Endodermal cell (in vitro differentiated cells): ENCODE measurements at regions not wholly inside any gene's neighbourhood (a gene's known extent, or its start where the extent isn't known, plus 50 kb on each side); places are given as distances from the start of the nearest gene placed in this dataset.

Experiments used
- DNase-seq: peaks from one replicate; pipeline ENCODE4 v3.0.0-alpha.2; 2017
- H3K27ac ChIP-seq: 2 replicates; pipeline ENCODE4 v1.5.1; 2013; ENCODE audit warnings: mild to moderate bottlenecking, low read depth, low read length, moderate library complexity
- H3K27me3 ChIP-seq: 2 replicates; pipeline ENCODE4 v1.6.1; 2013; ENCODE audit warnings: mild to moderate bottlenecking, low read length, moderate library complexity; ENCODE audit not compliant: insufficient read depth, control insufficient read depth, poor library complexity, severe bottlenecking
- H3K36me3 ChIP-seq: 2 replicates; pipeline ENCODE4 v1.7.0; 2013; ENCODE audit warnings: mild to moderate bottlenecking, low read length, moderate library complexity; ENCODE audit not compliant: control insufficient read depth, insufficient read depth
- H3K4me1 ChIP-seq: one replicate; pipeline ENCODE4 v1.7.0; 2013; ENCODE audit warnings: low read length; ENCODE audit not compliant: control insufficient read depth, insufficient read depth
- H3K4me3 ChIP-seq: 2 replicates; pipeline ENCODE4 v1.5.1; 2013; ENCODE audit warnings: mild to moderate bottlenecking, low read length, moderate library complexity
- H3K9ac ChIP-seq: 2 replicates; pipeline ENCODE4 v1.6.1; 2013; ENCODE audit warnings: mild to moderate bottlenecking, low read length, moderate library complexity; ENCODE audit not compliant: poor library complexity, severe bottlenecking; ENCODE audit errors: extremely low read depth
- H3K9me3 ChIP-seq: 2 replicates; pipeline ENCODE4 v1.6.1; 2013; ENCODE audit warnings: mild to moderate bottlenecking, low read length, moderate library complexity; ENCODE audit not compliant: control insufficient read depth
- H3K27ac Mint-ChIP-seq: 2 replicates; pipeline ENCODE4 v1.8.0; 2020; ENCODE audit warnings: mixed read lengths
- H3K27me3 Mint-ChIP-seq: 2 replicates; pipeline ENCODE4 v1.8.0; 2021; ENCODE audit warnings: mild to moderate bottlenecking, mixed read lengths; ENCODE audit not compliant: insufficient read depth
- H3K36me3 Mint-ChIP-seq: 2 replicates; pipeline ENCODE4 v1.8.0; 2020; ENCODE audit warnings: low read depth, mixed read lengths
- H3K4me1 Mint-ChIP-seq: 2 replicates; pipeline ENCODE4 v1.8.0; 2020; ENCODE audit warnings: mixed read lengths
- H3K4me3 Mint-ChIP-seq: 2 replicates; pipeline ENCODE4 v1.8.0; 2020; ENCODE audit warnings: mild to moderate bottlenecking, moderate library complexity, mixed read lengths
- H3K9me3 Mint-ChIP-seq: 2 replicates; pipeline ENCODE4 v1.8.0; 2020; ENCODE audit warnings: mild to moderate bottlenecking, mixed read lengths
- WGBS, 2 experiments: methylation state at CpG; one replicate each; pipeline versions ENCODE4 v1.1.5 to v1.1.7; 2013; ENCODE audit warnings: missing lambda C conversion rate in 2 of 2, mixed read lengths in 1 of 2; ENCODE audit not compliant: insufficient coverage in 1 of 2, insufficient read length in 1 of 2; 5-methylcytosine and 5-hydroxymethylcytosine counted together
- TF ChIP-seq, protein P1 (sequence below): fragments of 200-600 bp; sonication (generic); conservative IDR thresholded peaks from 2 replicates; pipeline ENCODE4 v1.5.0; 2021; ENCODE audit warnings: antibody characterized with exemption, mild to moderate bottlenecking

DNA sequence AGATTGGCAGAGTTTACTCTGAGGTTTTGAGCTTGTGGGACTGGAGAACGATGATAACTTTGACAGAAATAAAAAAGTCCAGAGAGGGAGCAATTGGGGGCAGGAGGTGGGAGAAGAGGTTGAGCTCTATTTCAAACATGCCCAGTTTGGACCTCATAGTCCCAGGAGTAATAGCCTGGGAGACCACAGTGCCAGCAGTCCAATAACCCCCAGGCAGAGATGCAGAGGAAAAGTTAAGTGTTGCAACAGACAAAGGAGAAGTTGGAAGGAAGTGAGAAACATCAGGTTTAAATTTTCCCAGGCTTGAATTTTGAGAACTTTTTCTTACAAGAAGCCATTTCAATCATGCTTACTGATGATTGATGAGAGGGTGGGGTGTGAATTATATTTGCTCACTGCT, 117.0 kb upstream of the GHR start:
- peaks cover 4% of the 10 kb centered on the region for H3K9me3 ChIP-seq
- Mint-ChIP-seq H3K36me3 (no peaks in the 10 kb centered on the region), H3K27ac (no peak overlapping the region), H3K4me3 (no peak overlapping the region), H3K27me3 (no peaks in the 10 kb centered on the region), H3K4me1 (no peaks in the 10 kb centered on the region), H3K9me3 (peaks cover 14% of the 10 kb centered on the region)
- DNase-seq, result no peak
- H3K36me3 ChIP-seq, result no peaks in the 10 kb centered on the region
- TF ChIP-seq, protein P1, sequence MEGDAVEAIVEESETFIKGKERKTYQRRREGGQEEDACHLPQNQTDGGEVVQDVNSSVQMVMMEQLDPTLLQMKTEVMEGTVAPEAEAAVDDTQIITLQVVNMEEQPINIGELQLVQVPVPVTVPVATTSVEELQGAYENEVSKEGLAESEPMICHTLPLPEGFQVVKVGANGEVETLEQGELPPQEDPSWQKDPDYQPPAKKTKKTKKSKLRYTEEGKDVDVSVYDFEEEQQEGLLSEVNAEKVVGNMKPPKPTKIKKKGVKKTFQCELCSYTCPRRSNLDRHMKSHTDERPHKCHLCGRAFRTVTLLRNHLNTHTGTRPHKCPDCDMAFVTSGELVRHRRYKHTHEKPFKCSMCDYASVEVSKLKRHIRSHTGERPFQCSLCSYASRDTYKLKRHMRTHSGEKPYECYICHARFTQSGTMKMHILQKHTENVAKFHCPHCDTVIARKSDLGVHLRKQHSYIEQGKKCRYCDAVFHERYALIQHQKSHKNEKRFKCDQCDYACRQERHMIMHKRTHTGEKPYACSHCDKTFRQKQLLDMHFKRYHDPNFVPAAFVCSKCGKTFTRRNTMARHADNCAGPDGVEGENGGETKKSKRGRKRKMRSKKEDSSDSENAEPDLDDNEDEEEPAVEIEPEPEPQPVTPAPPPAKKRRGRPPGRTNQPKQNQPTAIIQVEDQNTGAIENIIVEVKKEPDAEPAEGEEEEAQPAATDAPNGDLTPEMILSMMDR, result no peak
- no peaks in the 10 kb centered on the region for H3K27me3 ChIP-seq
- no peak overlapping the region for H3K4me3 ChIP-seq
- no peak overlapping the region for H3K9ac ChIP-seq
- no peaks in the 10 kb centered on the region for H3K4me1 ChIP-seq
- WGBS, 2 experiments, result 86 to 100% methylated on average over 1 of the region's 1 CpG
- H3K27ac ChIP-seq, result no peak overlapping the region

DNA sequence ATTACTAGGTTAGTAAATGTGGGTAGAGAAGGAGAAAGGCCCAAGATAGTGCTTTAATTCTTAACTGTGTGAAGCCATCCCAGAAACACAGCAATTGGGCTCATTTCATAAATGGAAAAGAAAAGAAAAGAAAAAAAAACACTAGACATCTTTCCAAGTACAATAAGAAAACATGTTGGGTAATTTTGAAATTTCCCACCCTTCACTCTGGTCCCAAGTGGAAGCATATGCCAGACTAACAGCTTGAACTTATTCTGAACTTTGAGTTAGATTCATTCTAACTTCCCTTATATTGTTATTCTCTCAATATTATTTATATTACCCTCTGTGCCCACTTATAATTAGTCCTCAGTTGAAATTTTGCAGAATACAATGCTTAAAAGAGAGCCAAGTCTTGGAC, 113.4 kb upstream of the GHR start:
- Histone ChIP-seq H3K9me3 (no peaks in the 10 kb centered on the region), H3K4me3 (no peak overlapping the region), H3K36me3 (no peaks in the 10 kb centered on the region), H3K4me1 (no peaks in the 10 kb centered on the region), H3K27ac (no peak overlapping the region), H3K27me3 (no peaks in the 10 kb centered on the region), H3K9ac (no peak overlapping the region)
- Mint-ChIP-seq H3K9me3 (no peaks in the 10 kb centered on the region), H3K27me3 (no peaks in the 10 kb centered on the region), H3K4me3 (no peak overlapping the region), H3K4me1 (no peaks in the 10 kb centered on the region), H3K27ac (no peak overlapping the region), H3K36me3 (no peaks in the 10 kb centered on the region)
- TF ChIP-seq, protein P1, result no peak
- no peak for DNase-seq

DNA sequence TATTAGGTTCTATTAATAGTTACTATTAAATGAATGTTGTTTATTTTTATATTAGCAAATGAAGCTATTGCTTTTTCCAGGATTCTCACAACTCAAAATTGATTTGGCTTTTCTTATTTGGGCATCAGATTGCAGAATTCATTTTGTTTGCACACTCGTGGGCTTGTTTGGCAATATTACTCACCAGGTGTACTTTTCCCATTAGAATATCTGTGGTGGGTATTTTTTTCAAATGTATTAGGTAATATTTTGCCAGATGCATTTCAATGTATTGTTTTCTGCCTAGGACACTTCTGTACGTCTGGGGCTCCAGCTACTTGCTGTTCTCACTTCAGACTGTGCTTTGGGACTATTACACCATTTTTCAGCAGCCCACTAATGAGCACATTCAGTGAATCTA, 108.0 kb upstream of the GHR start:
- Histone ChIP-seq H3K27ac (no peak overlapping the region), H3K9ac (no peak overlapping the region), H3K9me3 (peaks cover 29% of the 10 kb centered on the region), H3K4me3 (no peak overlapping the region), H3K36me3 (no peaks in the 10 kb centered on the region), H3K4me1 (no peaks in the 10 kb centered on the region), H3K27me3 (no peaks in the 10 kb centered on the region)
- Mint-ChIP-seq H3K9me3 (peaks cover 30% of the 10 kb centered on the region), H3K4me1 (no peaks in the 10 kb centered on the region), H3K27ac (no peak overlapping the region), H3K36me3 (peaks cover 6% of the 10 kb centered on the region), H3K27me3 (no peaks in the 10 kb centered on the region), H3K4me3 (no peak overlapping the region)
- 89 to 100% methylated on average over 1 to 2 of the region's 2 CpGs for WGBS, 2 experiments
- TF ChIP-seq, protein P1, result no peak
- DNase-seq, result no peak
